HEK293 (cell line): ENCODE measurements at regions not wholly inside any gene's neighbourhood (a gene's known extent, or its start where the extent isn't known, plus 50 kb on each side); places are given as distances from the start of the nearest gene placed in this dataset.

Experiments
- CTCF ChIA-PET: fragments of 350-600 bp; formaldehyde crosslinking; extraction: SDS; loops from one replicate; lab custom pipeline; 2021; ENCODE audit warnings: antibody characterized with exemption; lab: Yijun Ruan, JAX
- POLR2A ChIA-PET: fragments of 300-600 bp; formaldehyde crosslinking; extraction: SDS; loops from one replicate; lab custom pipeline; 2020; ENCODE audit warnings: antibody characterized with exemption, inconsistent platforms; lab: Yijun Ruan, JAX
- H3K27ac ChIP-seq: fragments of 200-500 bp; sonication (Bioruptor generic); 2 replicates; pipeline ENCODE4 v1.5.1; 2014; ENCODE audit warnings: low read depth, low read length, control low read depth, inconsistent platforms; ENCODE audit errors: extremely low read depth
- H3K36me3 ChIP-seq, 2 experiments: fragments of 200-500 bp in 1 of 2; sonication (Bioruptor generic) in 1 of 2; 1 replicate in 1 of 2; 2 replicates in 1 of 2; pipeline ENCODE4 v1.5.1; 2014 to 2017; ENCODE audit warnings: inconsistent platforms in 2 of 2, low read length in 2 of 2; ENCODE audit not compliant: control insufficient read depth in 2 of 2, insufficient read depth in 1 of 2
- H3K4me1 ChIP-seq: fragments of 200-500 bp; sonication (Bioruptor generic); 2 replicates; pipeline ENCODE4 v1.5.1; 2014; ENCODE audit warnings: mild to moderate bottlenecking, low read length, inconsistent platforms; ENCODE audit not compliant: control insufficient read depth, insufficient read depth
- H3K4me3 ChIP-seq: 2 replicates; pipeline ENCODE4 v1.5.1; 2011; ENCODE audit warnings: low read depth, mild to moderate bottlenecking, control low read depth, low read length, moderate library complexity
- H3K9me3 ChIP-seq: fragments of 200-500 bp; sonication (Bioruptor generic); 2 replicates; pipeline ENCODE4 v1.5.1; 2014; ENCODE audit warnings: low read depth, low read length, inconsistent platforms; ENCODE audit not compliant: control insufficient read depth, insufficient read depth
- BCL11A ChIP-seq: fragments of 450-650 bp; formaldehyde crosslinking; IDR thresholded peaks from 2 replicates; pipeline ENCODE4 v1.5.1; 2016; ENCODE audit warnings: low read depth, missing biosample characterization, missing genetic modification characterization
- BCL11B ChIP-seq: fragments of 450-650 bp; formaldehyde crosslinking; IDR thresholded peaks from 2 replicates; pipeline ENCODE4 v1.5.1; 2016; ENCODE audit warnings: low read depth, missing biosample characterization, missing genetic modification characterization
- GLIS1 ChIP-seq: fragments of 450-650 bp; formaldehyde crosslinking; IDR thresholded peaks from 2 replicates; pipeline ENCODE4 v1.5.1; 2016; ENCODE audit warnings: missing biosample characterization, missing genetic modification characterization
- MEIS1 ChIP-seq: sonication (generic); formaldehyde crosslinking; IDR thresholded peaks from 2 replicates; pipeline ENCODE4 v1.8.1; 2022; ENCODE audit warnings: missing genetic modification reagents, mild to moderate bottlenecking, borderline replicate concordance
- OSR2 ChIP-seq: fragments of 450-650 bp; formaldehyde crosslinking; IDR thresholded peaks from 2 replicates; pipeline ENCODE4 v1.5.1; 2016; ENCODE audit warnings: missing biosample characterization, missing genetic modification characterization
- SP2 ChIP-seq: fragments of 450-650 bp; formaldehyde crosslinking; IDR thresholded peaks from 2 replicates; pipeline ENCODE4 v1.5.1; 2016; ENCODE audit warnings: missing biosample characterization, missing genetic modification characterization
- TCF7L2 ChIP-seq: IDR thresholded peaks from 2 replicates; pipeline ENCODE4 v1.6.1; 2011; ENCODE audit warnings: low read depth, mild to moderate bottlenecking, inconsistent platforms, low read length, moderate library complexity, borderline replicate concordance
- ZBTB1 ChIP-seq: fragments of 450-650 bp; formaldehyde crosslinking; IDR thresholded peaks from 2 replicates; pipeline ENCODE4 v1.5.1; 2016; ENCODE audit warnings: missing biosample characterization, missing genetic modification characterization
- ZBTB17 ChIP-seq: fragments of 450-650 bp; formaldehyde crosslinking; IDR thresholded peaks from 2 replicates; pipeline ENCODE4 v1.5.1; 2016; ENCODE audit warnings: missing biosample characterization, missing genetic modification characterization
- ZBTB44 ChIP-seq: fragments of 450-650 bp; IDR thresholded peaks from 2 replicates; pipeline ENCODE4 v1.5.1; 2018; ENCODE audit warnings: missing biosample characterization, mild to moderate bottlenecking, missing genetic modification characterization
- ZNF112 ChIP-seq: fragments of 450-650 bp; formaldehyde crosslinking; IDR thresholded peaks from 2 replicates; pipeline ENCODE4 v1.5.0; 2017; ENCODE audit warnings: missing biosample characterization, missing genetic modification characterization
- ZNF223 ChIP-seq: fragments of 450-650 bp; formaldehyde crosslinking; IDR thresholded peaks from 2 replicates; pipeline ENCODE4 v1.5.1; 2016; ENCODE audit warnings: missing biosample characterization, missing genetic modification characterization
- ZNF311 ChIP-seq: fragments of 450-650 bp; formaldehyde crosslinking; IDR thresholded peaks from 2 replicates; pipeline ENCODE4 v1.5.1; 2017; ENCODE audit warnings: missing biosample characterization, missing genetic modification characterization, borderline replicate concordance
- ZNF324 ChIP-seq: fragments of 450-650 bp; formaldehyde crosslinking; IDR thresholded peaks from 2 replicates; pipeline ENCODE4 v1.5.1; 2016; ENCODE audit warnings: missing biosample characterization, missing genetic modification characterization
- ZNF426 ChIP-seq: fragments of 450-650 bp; formaldehyde crosslinking; IDR thresholded peaks from 2 replicates; pipeline ENCODE4 v1.5.1; 2017; ENCODE audit warnings: missing biosample characterization, missing genetic modification characterization, mild to moderate bottlenecking, inconsistent platforms, moderate library complexity
- ZNF433 ChIP-seq: fragments of 450-650 bp; formaldehyde crosslinking; IDR thresholded peaks from 2 replicates; pipeline ENCODE4 v1.5.1; 2016; ENCODE audit warnings: missing biosample characterization, missing genetic modification characterization, low read depth
- ZNF510 ChIP-seq: fragments of 450-650 bp; formaldehyde crosslinking; IDR thresholded peaks from 2 replicates; pipeline ENCODE4 v1.5.1; 2018; ENCODE audit warnings: mild to moderate bottlenecking, missing genetic modification characterization, missing biosample characterization; ENCODE audit not compliant: insufficient replicate concordance
- ZNF561 ChIP-seq: fragments of 450-650 bp; IDR thresholded peaks from 2 replicates; pipeline ENCODE4 v1.5.1; 2018; ENCODE audit warnings: missing biosample characterization, missing genetic modification characterization, borderline replicate concordance
- ZNF600 ChIP-seq: fragments of 450-650 bp; formaldehyde crosslinking; IDR thresholded peaks from 2 replicates; pipeline ENCODE4 v1.5.1; 2016; ENCODE audit warnings: missing biosample characterization, missing genetic modification characterization
- ZNF645 ChIP-seq: fragments of 450-650 bp; formaldehyde crosslinking; IDR thresholded peaks from 2 replicates; pipeline ENCODE4; 2016; ENCODE audit warnings: missing biosample characterization, missing genetic modification characterization
- ZNF768 ChIP-seq: fragments of 450-650 bp; formaldehyde crosslinking; IDR thresholded peaks from 2 replicates; pipeline ENCODE4 v1.5.1; 2018; ENCODE audit warnings: missing biosample characterization, mild to moderate bottlenecking, missing genetic modification characterization
- ZNF785 ChIP-seq: fragments of 450-650 bp; formaldehyde crosslinking; IDR thresholded peaks from 2 replicates; pipeline ENCODE4 v1.5.1; 2016; ENCODE audit warnings: missing biosample characterization, missing genetic modification characterization
- ZNF843 ChIP-seq: fragments of 450-650 bp; formaldehyde crosslinking; IDR thresholded peaks from 2 replicates; pipeline ENCODE4 v1.5.1; 2016; ENCODE audit warnings: missing biosample characterization, missing genetic modification characterization
- ZSCAN4 ChIP-seq: fragments of 450-650 bp; formaldehyde crosslinking; IDR thresholded peaks from 2 replicates; pipeline ENCODE4 v1.5.1; 2017; ENCODE audit warnings: missing biosample characterization, missing genetic modification characterization
- TF ChIP-seq, protein P1 (sequence below): fragments of 450-650 bp; formaldehyde crosslinking; IDR thresholded peaks from 2 replicates; pipeline ENCODE4 v1.5.1; 2016; ENCODE audit warnings: missing biosample characterization, missing genetic modification characterization, borderline replicate concordance

DNA sequence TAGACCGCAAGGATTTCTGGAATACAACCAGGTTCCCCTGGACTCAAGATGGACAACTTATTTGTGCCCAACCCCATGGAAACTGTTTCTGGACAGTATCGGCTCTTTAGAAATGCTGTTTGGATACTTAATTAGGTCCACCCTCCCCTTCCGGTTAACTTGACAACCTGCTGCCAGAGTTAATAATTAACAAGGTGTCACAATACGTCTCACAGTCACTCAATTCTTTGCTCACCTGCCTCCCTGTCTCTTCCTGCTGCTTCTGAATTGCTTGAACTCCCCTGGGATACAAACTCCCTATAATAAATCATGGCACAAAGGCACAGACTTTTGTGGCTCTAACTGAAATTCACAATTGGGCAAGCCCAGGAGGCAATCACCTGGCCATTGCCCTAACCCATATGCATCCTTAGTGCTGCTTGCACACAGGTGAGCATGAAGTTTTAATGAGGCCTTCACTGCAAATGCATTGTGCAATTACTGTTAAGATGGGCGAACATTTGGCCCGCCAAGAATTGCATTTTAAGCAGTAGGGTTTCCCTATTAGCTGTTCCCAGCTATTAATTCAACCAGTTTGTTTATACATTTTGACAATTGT, 504.4 kb upstream of the NOX3 start:
- H3K4me1 ChIP-seq = no peaks in the 10 kb centered on the region
- no peak overlapping the region for H3K4me3 ChIP-seq
- TF ChIP-seq ZBTB44 (tag by site-specific recombination) = no peak
- no peak for TF ChIP-seq ZNF843 (tag by site-specific recombination)
- no peak for TF ChIP-seq ZSCAN4
- no peak for TF ChIP-seq ZNF112 (tag by site-specific recombination)
- TF ChIP-seq ZNF510 (tag by site-specific recombination) = no peak
- no peak for TF ChIP-seq ZNF324 (tag by site-specific recombination)
- TF ChIP-seq, protein P1, sequence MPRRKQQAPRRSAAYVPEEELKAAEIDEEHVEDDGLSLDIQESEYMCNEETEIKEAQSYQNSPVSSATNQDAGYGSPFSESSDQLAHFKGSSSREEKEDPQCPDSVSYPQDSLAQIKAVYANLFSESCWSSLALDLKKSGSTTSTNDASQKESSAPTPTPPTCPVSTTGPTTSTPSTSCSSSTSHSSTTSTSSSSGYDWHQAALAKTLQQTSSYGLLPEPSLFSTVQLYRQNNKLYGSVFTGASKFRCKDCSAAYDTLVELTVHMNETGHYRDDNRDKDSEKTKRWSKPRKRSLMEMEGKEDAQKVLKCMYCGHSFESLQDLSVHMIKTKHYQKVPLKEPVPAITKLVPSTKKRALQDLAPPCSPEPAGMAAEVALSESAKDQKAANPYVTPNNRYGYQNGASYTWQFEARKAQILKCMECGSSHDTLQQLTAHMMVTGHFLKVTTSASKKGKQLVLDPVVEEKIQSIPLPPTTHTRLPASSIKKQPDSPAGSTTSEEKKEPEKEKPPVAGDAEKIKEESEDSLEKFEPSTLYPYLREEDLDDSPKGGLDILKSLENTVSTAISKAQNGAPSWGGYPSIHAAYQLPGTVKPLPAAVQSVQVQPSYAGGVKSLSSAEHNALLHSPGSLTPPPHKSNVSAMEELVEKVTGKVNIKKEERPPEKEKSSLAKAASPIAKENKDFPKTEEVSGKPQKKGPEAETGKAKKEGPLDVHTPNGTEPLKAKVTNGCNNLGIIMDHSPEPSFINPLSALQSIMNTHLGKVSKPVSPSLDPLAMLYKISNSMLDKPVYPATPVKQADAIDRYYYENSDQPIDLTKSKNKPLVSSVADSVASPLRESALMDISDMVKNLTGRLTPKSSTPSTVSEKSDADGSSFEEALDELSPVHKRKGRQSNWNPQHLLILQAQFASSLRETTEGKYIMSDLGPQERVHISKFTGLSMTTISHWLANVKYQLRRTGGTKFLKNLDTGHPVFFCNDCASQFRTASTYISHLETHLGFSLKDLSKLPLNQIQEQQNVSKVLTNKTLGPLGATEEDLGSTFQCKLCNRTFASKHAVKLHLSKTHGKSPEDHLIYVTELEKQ (tag by site-specific recombination) = no peak
- TF ChIP-seq ZNF785 (tag by site-specific recombination) = no peak
- no peak for TF ChIP-seq GLIS1 (tag by site-specific recombination)
- no peak for TF ChIP-seq ZNF645 (tag by site-specific recombination)
- TF ChIP-seq ZNF433 (tag by site-specific recombination) = no peak
- no peaks in the 10 kb centered on the region for H3K9me3 ChIP-seq
- POLR2A ChIA-PET = no interaction called here
- H3K27ac ChIP-seq = no peak overlapping the region
- H3K36me3 ChIP-seq = no peaks in the 10 kb centered on the region
- CTCF ChIA-PET = no interaction called here

DNA sequence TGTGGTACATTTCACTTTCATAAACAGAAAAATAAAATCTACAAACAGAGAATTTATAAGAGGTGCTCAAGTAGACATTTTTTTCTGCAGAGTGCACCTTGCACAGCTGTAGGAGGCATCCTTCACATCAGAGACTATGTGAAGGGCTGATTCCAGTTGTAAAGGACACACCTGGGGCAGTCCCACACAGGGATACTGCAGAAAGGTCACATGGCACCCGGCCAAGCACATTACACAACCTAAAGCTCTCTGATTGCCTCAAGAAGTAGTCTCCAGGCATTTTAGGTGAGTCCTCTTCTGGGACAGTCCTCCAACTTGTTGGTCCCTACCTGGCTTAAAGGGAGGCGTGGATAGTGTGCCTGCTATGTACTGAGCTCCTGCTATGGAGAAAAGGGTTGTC, 502.9 kb upstream of the NOX3 start:
- POLR2A ChIA-PET = no interaction called here
- Histone ChIP-seq H3K9me3 (no peaks in the 10 kb centered on the region), H3K4me1 (no peaks in the 10 kb centered on the region), H3K27ac (no peak overlapping the region), H3K4me3 (no peak overlapping the region), H3K36me3 (no peaks in the 10 kb centered on the region)
- CTCF ChIA-PET = no interaction called here
- TF ChIP-seq TCF7L2 (no peak), ZBTB1 (tag by site-specific recombination) (no peak), ZNF223 (tag by site-specific recombination) (no peak), BCL11B (tag by site-specific recombination) (no peak), SP2 (no peak), MEIS1 (CRISPR knock-in tag) (no peak), ZNF561 (tag by site-specific recombination) (no peak), ZNF768 (tag by site-specific recombination) (no peak), OSR2 (no peak), BCL11A (tag by site-specific recombination) (no peak), ZNF426 (tag by site-specific recombination) (no peak), ZNF600 (tag by site-specific recombination) (no peak), ZBTB44 (tag by site-specific recombination) (no peak), ZBTB17 (no peak), ZNF311 (no peak)
